ENCODE measurements at regions not wholly inside any gene's neighbourhood (a gene's known extent, or its start where the extent isn't known, plus 50 kb on each side); places are given as distances from the start of the nearest gene placed in this dataset.
"Not testable (repeated sequence)": the region's sequence is repeated elsewhere in the genome, so short reads cannot be mapped to it uniquely, and the experiment has no call there.

DNA sequence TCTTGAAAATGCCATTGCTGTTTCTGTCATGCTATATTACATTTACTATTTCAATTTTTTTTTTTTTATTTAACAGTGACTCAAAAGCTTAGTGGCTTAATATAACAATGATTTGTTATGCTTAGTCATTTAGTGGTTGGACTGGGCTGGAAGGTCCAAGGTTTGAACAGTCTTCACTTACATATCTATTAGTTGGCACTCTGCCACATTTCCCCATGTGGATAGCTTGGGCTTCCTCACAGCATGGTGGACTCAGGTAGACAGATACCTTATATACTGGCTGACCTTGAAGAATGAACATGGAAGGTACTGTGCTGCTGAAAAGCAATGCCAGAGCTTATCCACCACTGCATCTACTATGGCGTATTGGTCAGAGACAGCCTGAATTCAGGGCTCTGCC, 909.5 kb upstream of the SOX11 start:
- no peaks in the 10 kb centered on the region for H3K4me1 ChIP-seq (ENCODE audit: low read depth)
- no peaks in the 10 kb centered on the region for H3K36me3 ChIP-seq (ENCODE audit: low read depth)
- DNase-seq (no peak), ATAC-seq (no peak)
- intact Hi-C loops (cut with DNase I, micrococcal nuclease), result no loop called here
- H3K9me3 ChIP-seq, result peaks cover 73% of the 10 kb centered on the region
- no peak overlapping the region for H3K4me3 ChIP-seq
- TF ChIP-seq, protein P1, sequence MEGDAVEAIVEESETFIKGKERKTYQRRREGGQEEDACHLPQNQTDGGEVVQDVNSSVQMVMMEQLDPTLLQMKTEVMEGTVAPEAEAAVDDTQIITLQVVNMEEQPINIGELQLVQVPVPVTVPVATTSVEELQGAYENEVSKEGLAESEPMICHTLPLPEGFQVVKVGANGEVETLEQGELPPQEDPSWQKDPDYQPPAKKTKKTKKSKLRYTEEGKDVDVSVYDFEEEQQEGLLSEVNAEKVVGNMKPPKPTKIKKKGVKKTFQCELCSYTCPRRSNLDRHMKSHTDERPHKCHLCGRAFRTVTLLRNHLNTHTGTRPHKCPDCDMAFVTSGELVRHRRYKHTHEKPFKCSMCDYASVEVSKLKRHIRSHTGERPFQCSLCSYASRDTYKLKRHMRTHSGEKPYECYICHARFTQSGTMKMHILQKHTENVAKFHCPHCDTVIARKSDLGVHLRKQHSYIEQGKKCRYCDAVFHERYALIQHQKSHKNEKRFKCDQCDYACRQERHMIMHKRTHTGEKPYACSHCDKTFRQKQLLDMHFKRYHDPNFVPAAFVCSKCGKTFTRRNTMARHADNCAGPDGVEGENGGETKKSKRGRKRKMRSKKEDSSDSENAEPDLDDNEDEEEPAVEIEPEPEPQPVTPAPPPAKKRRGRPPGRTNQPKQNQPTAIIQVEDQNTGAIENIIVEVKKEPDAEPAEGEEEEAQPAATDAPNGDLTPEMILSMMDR (IDR thresholded peaks at IDR 0.05), result no peak

DNA sequence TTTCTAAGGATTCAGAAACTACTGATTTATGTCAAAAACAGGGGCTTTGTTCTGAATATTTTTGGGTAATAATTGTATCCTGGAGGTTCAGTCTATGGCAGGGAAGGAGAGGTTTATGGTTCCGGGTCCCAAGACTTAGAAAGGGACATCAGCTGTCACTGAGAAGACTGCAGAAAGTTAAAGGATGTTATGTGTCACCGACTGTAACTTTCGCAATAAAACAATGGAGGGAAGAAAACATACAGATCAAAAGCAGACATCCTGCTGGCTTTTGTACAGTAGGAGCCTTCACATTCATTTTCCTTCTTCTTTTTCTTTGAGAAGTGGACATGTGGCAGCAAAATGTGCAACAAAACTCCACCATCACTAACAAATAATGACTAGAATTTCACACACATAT, 900.7 kb upstream of the SOX11 start:
- intact Hi-C loops (cut with DNase I, micrococcal nuclease), result no loop called here
- Histone ChIP-seq H3K36me3 (ENCODE audit: low read depth) (no peaks in the 10 kb centered on the region), H3K9me3 (peaks cover 54% of the 10 kb centered on the region), H3K4me1 (ENCODE audit: low read depth) (no peaks in the 10 kb centered on the region), H3K4me3 (no peak overlapping the region)
- ATAC-seq, result no peak
- DNase-seq, result no peak
- TF ChIP-seq, protein P1 (IDR thresholded peaks at IDR 0.05), result no peak

GRCh38 chr2:4792126-4792525, 900.1 kb upstream of the SOX11 start:
- Histone ChIP-seq H3K9me3 (peaks cover 52% of the 10 kb centered on the region), H3K4me1 (ENCODE audit: low read depth) (no peaks in the 10 kb centered on the region), H3K4me3 (no peak overlapping the region), H3K36me3 (ENCODE audit: low read depth) (no peaks in the 10 kb centered on the region)
- intact Hi-C loops (cut with DNase I, micrococcal nuclease), result no loop called here
- DNase-seq, result no peak
- ATAC-seq, result no peak
- TF ChIP-seq, protein P1 (IDR thresholded peaks at IDR 0.05), result no peak

DNA sequence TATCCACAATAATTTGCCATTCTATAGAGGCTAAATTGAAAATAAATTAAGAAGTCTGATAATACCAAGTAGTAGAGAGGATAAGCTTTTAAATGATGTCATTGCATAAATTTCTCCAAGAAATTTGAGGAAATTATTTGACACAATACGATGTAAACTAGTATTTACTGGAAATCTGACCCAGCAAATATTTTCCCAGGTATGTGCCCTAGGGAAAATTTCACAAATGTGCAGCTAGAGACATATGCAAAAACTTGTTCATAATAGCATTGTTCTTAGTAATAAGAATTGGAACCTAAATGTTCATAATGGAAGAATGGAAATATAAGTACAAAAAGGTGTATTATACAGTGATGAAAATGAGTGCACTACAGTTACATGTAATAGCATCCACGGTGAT, 888.8 kb upstream of the SOX11 start:
- Histone ChIP-seq H3K4me1 (ENCODE audit: low read depth) (no peaks in the 10 kb centered on the region), H3K36me3 (ENCODE audit: low read depth) (no peaks in the 10 kb centered on the region), H3K9me3 (peaks cover 43% of the 10 kb centered on the region), H3K4me3 (no peak overlapping the region)
- DNase-seq (no peak), ATAC-seq (no peak)
- TF ChIP-seq, protein P1 (IDR thresholded peaks at IDR 0.05), result no peak
- intact Hi-C loops (cut with DNase I, micrococcal nuclease), result no loop called here

DNA sequence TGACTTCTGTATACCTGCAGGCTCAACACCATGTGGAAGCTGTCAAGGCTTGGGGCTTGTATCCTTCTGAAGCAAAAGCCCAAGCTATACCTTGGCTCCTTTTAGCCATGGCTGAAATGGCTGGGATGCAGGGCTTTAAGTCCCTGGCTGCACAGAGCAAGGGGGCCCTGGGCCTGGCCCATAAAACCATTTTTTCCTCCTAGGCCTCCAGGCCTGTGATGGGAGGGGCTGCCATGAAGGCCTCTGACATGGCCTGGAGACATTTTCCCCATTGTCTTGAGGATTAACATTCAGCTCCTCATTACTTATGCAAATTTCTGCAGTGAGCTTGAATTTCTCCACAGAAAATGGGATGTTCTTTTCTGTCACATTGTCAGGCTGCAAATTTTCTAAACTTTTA, 878.0 kb upstream of the SOX11 start:
- H3K4me1 ChIP-seq (ENCODE audit: low read depth); ATAC-seq; H3K4me3 ChIP-seq; DNase-seq; intact Hi-C loops (cut with DNase I, micrococcal nuclease); H3K36me3 ChIP-seq (ENCODE audit: low read depth): not testable (repeated sequence)
- peaks cover 43% of the 10 kb centered on the region for H3K9me3 ChIP-seq

DNA sequence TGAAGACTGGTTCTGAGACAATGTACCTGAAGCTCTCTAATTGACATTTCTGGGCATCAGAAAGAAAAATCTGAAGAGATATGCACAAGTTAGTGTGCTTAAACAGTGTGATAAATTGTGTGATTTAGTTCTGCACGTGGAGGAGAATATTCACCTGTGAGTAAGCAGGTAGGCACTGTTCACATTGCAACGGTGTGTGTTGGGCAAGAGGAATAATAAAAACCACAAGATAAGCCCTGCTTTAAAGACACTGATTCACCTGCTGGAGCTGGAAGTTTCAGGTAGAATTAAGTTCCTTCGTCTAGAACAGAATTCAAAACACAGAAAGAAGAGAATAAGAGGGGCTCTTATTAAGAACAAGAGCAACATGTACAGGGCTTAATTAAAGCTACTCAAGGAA, 864.3 kb upstream of the SOX11 start:
- DNase-seq (no peak), ATAC-seq (no peak)
- TF ChIP-seq, protein P1 (IDR thresholded peaks at IDR 0.05), result no peak
- Histone ChIP-seq H3K4me3 (no peak overlapping the region), H3K4me1 (ENCODE audit: low read depth) (no peaks in the 10 kb centered on the region), H3K36me3 (ENCODE audit: low read depth) (no peaks in the 10 kb centered on the region), H3K9me3 (peaks cover 35% of the 10 kb centered on the region)
- intact Hi-C loops (cut with DNase I, micrococcal nuclease), result no loop called here
